Adrenal gland (tissue), 2 donors: ENCODE measurements at regions not wholly inside any gene's neighbourhood (a gene's known extent, or its start where the extent isn't known, plus 50 kb on each side); places are given as distances from the start of the nearest gene placed in this dataset.

ENCODE experiments used
- small RNA-seq, 2 donors: library from RNA; depleted of rRNA; stranded (forward); fragments of <200 nt; gene quantifications; one replicate each; pipeline ENCODE3, GENCODE V24; 2016

Small RNA genes lying in the stretch of these regions (small RNA-seq; reads per million reads assigned to genes)
- 0 reads per million in 2 donors for gene RNU6-366P
